HG02610 (cell line): ENCODE measurements at regions not wholly inside any gene's neighbourhood (a gene's known extent, or its start where the extent isn't known, plus 50 kb on each side); places are given as distances from the start of the nearest gene placed in this dataset.

ENCODE experiments used
- ATAC-seq: cut with Tn5 transposase; IDR thresholded peaks from one replicate; pipeline ENCODE4 v1.9.1; 2021; ENCODE audit warnings: mild to moderate bottlenecking, moderate library complexity; ENCODE audit not compliant: unreplicated experiment

DNA sequence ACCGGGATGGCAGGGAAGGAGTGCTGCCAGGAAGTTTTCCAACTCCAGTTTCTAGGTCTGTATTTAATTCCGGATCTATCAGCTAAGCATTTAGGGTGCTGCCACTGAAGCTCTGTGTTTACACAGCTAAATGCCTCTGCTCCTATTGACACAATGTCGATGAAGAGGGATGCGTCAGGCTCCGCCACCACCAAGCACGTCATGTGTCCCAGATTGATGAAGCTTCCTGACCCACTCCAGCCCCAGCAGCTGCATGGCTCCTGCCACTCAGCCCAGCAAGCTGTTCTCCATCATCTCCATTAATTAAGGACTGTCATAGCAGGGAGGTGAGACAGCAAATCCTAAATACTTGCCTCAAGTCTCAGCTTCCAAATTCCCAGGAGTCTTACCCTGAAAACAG, 435.2 kb upstream of the ZNF507 start:
- no peak for ATAC-seq

- ATAC-seq, result no peak
Measured at GRCh38 chr19:31911577-31911976, 433.8 kb upstream of the ZNF507 start.

GRCh38 chr19:31913103-31913661, 432.2 kb upstream of the ZNF507 start:
- no peak for ATAC-seq

DNA sequence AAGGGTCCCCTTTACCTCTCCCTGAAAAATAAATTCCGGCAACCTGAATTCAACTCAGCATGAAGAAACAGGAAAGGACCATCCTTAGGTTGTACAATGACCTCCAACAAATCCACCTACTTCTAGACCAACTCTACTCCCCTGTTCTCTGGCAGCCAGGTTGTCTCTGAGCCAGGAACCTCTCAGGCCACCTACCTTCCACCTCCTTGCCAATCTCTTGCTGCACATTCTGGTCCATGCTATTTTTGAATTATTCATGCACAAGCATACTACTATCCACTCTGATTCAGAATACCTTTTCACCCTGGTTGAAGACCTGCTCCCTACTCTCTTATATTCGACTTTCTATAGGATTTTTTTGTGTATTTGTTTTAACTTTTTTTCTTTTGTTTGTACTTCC, 415.0 kb upstream of the ZNF507 start:
- ATAC-seq, result no peak

DNA sequence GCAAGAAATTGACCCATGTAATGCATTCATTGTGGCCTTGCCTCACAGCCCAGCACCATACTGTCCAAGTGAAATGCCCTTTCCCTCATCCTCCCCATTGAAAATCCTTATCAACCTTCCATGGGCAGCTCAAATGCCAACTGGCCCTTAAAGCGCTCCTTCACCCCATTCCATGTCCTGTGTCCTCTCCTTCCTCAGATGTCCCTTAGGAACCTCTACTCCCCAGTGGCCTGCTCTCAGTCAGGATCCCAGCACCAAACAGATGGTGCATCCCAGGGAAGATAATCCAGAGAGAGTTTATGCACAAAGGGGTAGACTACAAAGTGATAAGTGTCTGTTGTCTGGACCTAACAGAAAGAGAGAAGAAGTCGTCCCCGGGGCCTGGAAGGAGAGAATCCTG, 407.4 kb upstream of the ZNF507 start:
- no peak for ATAC-seq

GRCh38 chr19:31938675-31939074, 406.7 kb upstream of the ZNF507 start:
- no peak for ATAC-seq

GRCh38 chr19:31940396-31940795, 405.0 kb upstream of the ZNF507 start:
- ATAC-seq, result no peak

DNA sequence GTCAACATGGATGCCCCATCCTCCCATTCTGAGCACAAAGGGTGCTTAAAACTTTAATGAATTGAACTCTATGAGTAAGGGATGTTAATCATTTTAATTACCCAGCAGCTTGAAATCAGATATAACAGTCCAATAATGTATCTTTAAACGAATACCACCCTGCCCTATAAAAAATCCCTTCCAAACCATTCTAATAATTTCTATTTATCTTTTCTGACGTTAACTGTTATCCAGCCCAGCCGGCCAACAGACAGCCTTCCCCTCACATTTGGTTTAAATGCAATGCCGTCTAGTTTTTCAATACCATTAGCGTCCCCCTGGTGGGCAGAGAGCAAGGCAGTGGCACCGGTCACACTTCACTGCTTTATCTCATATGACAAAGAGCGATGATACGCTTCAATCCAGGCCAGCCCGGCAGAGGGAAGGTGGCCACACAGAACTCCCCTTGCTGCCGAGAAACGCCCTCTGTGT, 402.2 kb upstream of the ZNF507 start:
- ATAC-seq, result no peak

DNA sequence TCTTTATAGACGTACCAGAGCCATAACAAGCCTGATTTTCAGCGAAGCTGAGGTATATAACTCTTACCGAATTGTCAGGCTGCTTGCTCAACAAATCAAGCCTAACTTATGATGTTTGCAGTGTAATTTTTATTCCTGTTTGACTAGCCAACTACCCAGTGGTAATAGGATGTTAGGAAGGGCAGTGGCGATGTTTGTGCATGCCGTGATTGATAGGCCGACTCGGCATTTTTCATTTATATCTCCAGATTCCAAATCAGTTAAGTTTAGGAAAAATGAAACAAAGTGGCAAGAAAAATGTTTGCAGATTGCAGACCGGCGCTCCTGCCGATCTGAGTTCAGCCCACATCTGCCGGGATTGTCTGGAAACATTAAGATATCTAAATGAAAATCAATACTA, 401.6 kb upstream of the ZNF507 start:
- no peak for ATAC-seq

- no peak for ATAC-seq
Measured at GRCh38 chr19:31944326-31944725, 401.1 kb upstream of the ZNF507 start.

DNA sequence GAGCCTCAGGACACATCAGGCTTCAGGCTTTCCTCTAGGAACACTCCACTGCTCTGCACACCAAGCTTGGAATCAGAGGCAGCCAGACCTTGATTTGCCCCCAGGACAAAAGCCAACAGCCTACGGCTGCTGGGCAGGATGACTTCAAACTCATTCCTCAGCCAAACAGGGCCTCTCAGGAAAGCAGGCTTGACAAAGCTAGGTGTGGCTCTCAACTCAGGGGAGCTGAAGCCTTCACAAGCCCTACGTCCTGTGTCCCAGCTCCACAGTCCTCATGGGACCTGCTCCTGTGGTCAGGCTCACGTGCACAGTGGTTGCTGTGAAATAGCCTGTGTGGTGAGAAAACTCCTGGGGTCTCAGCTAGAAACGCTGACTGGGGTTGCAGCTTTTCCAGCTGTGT, 398.9 kb upstream of the ZNF507 start:
- no peak for ATAC-seq

DNA sequence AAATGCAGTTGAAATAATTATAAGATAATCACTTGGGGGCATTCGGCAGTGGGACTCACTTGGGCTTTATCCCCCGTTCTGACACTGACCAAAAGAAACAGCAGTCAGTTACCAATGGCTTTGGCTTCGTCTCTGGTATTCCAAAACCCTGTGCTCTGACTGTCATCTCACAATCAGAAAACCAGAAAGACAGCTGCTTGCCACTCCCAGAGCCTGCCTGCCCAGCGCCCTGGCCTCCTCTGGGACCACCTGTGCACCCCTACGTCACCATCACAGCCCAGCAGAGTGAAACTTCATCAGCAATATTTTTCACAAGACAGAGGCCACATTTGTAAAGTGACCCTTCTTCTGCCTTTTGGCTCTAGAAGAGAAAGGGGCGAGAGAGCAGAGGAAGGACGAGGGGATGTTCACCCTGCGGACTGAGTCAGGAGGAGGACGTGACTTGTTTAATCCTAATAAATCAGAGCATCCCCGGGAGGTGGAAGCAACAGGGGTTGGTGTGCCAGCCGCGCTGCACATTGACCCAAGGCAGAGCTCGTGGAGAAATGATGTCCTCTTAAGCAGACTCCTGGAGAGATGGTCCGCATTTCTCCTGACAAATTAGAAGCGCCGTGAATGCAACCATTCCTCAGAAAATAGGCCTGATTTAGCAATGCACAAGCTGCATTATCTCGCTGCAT, 397.8 kb upstream of the ZNF507 start:
- ATAC-seq, result no peak

DNA sequence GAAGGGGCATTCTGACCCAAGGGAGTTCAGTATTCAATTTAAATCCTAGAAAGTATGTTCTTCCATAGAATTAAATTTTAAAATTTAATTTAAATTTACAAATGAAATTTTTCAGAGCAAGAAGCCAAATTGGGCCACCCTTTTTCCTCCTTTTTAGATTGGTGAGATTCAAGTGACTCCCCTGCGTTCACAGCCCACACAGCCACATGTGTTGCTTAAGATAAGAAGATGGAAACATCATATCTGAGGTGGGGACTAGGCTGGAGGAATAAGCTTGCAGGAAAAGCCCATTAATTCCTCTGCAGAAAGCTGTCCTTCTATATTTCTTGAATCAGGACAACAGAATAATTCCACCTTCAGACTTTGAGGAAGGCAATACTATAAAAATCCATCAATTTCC, 392.7 kb upstream of the ZNF507 start:
- ATAC-seq, result no peak

DNA sequence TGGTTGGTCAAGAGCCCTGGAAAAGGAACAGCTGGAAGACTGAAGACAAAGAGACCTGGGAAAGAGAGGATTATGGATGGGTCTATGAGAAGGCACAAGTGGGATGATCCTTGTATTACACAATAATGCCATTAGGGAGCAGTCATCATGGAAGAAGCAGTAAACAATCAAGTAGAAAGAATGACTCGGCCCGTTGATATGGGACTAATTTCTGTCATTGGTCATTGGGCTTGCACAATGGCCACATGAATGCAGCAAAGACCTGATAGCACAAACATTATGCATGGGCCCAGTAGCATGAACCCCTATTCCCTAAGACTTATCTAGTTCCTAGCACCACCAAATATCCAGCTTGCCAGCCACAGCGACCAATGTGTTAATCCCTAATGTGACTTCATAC, 390.3 kb upstream of the ZNF507 start:
- ATAC-seq, result no peak

DNA sequence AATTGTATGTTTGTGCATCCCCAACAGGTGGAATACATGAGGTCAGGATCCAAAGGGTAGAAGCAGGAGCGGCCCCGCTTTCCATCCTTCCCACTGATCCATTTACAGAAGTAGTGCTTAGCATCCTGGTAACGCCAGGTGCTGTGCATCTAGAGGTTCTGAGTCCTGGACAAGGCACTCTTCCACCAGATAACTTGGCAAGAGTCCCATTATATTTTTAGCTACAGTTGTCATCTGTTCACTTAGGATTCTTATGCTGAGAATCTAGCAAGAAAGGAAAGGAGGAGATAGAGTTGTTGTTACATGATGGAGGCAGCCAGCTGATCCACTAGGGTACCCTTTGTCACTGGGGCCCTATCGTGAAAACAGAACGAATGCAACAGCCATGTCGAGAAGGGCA, 389.5 kb upstream of the ZNF507 start:
- ATAC-seq, result no peak

GRCh38 chr19:31956771-31957392, 388.5 kb upstream of the ZNF507 start:
- ATAC-seq, result no peak

- ATAC-seq, result no peak
Measured at GRCh38 chr19:31957711-31958110, 387.7 kb upstream of the ZNF507 start.

- ATAC-seq, result no peak
Measured at GRCh38 chr19:31959527-31960018, 385.8 kb upstream of the ZNF507 start.

DNA sequence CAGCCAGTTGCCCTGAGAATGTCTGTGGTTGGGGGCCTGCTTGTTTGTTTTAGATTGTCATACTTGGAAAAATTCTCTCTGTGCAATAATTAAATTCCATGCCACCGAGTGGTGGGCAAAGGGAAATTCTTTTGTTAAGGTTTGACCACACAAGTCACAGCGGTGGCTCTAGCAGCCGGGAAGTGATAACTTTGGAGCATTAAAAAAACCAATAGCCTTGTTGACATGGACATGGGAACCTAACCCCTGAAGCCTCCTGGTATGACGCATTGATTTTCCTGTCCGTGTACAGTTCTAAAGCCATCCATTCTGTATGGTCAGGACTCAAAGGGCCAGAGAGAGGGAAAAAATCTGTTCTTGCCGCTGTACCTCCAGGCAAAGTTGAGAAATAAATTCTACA, 384.9 kb upstream of the ZNF507 start:
- ATAC-seq, result no peak

DNA sequence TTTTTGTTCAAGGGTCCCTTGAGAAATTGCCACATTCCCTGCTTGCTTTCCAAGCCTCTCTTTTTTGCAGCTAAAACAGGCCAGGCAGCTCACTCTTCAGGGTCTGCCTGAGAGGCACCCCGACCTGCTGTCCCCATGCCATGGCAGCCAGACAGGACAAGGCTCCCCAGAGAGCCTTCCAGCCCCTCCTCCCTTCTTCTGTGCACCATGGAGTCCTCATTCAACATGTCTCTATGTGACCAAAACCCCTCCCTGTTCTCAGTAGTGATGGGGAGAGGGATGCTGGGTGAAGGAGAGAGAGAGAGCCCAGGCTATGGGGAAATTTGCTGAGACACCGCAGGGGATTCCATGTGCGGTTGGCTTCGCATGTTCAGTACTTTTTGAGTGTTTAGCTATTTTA, 384.2 kb upstream of the ZNF507 start:
- no peak for ATAC-seq

GRCh38 chr19:31961667-31962066, 383.7 kb upstream of the ZNF507 start:
- ATAC-seq, result no peak

- no peak for ATAC-seq
Measured at GRCh38 chr19:31962561-31962996, 382.8 kb upstream of the ZNF507 start.
